HCT116 (cell line): ENCODE measurements at regions not wholly inside any gene's neighbourhood (a gene's known extent, or its start where the extent isn't known, plus 50 kb on each side); places are given as distances from the start of the nearest gene placed in this dataset.

Experiments used
- ATAC-seq: fragments of 200-7000 bp; cut with Tn5 transposase; 2 replicates; pipeline ENCODE4 v1.9.1; 2020; ENCODE audit warnings: mild to moderate bottlenecking, moderate library complexity
- BruUV-seq: library from RNA; stranded (reverse); fragments of 400-500 nt; replicated peaks from 2 replicates; lab custom pipeline; 2021; lab: Mats Ljungman, UMichigan
- CTCF ChIA-PET: fragments of 300-600 bp; sonication (Branson Sonifier 250); formaldehyde crosslinking; loops from one replicate; lab custom pipeline; 2021; ENCODE audit warnings: antibody characterized with exemption; lab: Charles Lee
- POLR2A ChIA-PET: fragments of 300-600, 350-600 bp; sonication (Branson Sonifier 250); formaldehyde crosslinking; loops from one replicate; lab custom pipeline; 2021; ENCODE audit warnings: antibody characterized with exemption; lab: Charles Lee
- RAD21 ChIA-PET, 2 experiments: fragments of 300-600 bp; sonication (Branson Sonifier 250); formaldehyde crosslinking; loops; one replicate each; lab custom pipeline; 2023; ENCODE audit warnings: low total read pairs in 2 of 2; ENCODE audit not compliant: uncharacterized antibody in 2 of 2, unreplicated experiment in 2 of 2, low non-redundant PET in 1 of 2; lab: Charles Lee
- DNase-seq: peaks from one replicate; pipeline ENCODE4 v3.0.0-alpha.2; 2010; ENCODE audit warnings: low read depth, low spot score
- H2AFZ ChIP-seq: fragments of 200-600 bp; shearing (Covaris generic), sonication (generic); 2 replicates; pipeline ENCODE4 v1.6.1; 2017; ENCODE audit warnings: low read depth, mixed run types, mixed read lengths, antibody characterized with exemption, low read length; ENCODE audit not compliant: poor library complexity, severe bottlenecking
- H3K27ac ChIP-seq: 2 replicates; pipeline ENCODE4 v1.5.1; 2012; ENCODE audit warnings: low read depth, low read length
- H3K27me3 ChIP-seq: fragments of 200-600 bp; sonication (generic); 2 replicates; pipeline ENCODE4 v1.6.1; 2016; ENCODE audit warnings: mixed run types, low read length, mixed read lengths; ENCODE audit not compliant: insufficient read depth
- H3K36me3 ChIP-seq, 2 experiments: fragments of 200-500 bp in 1 of 2; fragments of 200-600 bp in 1 of 2; sonication (Bioruptor generic) in 1 of 2; sonication (generic) in 1 of 2; 2 replicates each; pipeline versions ENCODE4 v1.5.1 to v1.6.1; 2014 to 2016; ENCODE audit warnings: low read length in 2 of 2, inconsistent platforms in 1 of 2, mixed read lengths in 1 of 2, mixed run types in 1 of 2; ENCODE audit not compliant: insufficient read depth in 2 of 2, control insufficient read depth in 1 of 2
- H3K4me1 ChIP-seq, 2 experiments: fragments of 200-600 bp in 1 of 2; sonication (generic) in 1 of 2; 2 replicates each; pipeline versions ENCODE4 v1.5.1 to v1.6.1; 2012 to 2017; ENCODE audit warnings: low read length in 2 of 2, inconsistent platforms in 1 of 2, mild to moderate bottlenecking in 1 of 2, mixed read lengths in 1 of 2, mixed run types in 1 of 2, moderate library complexity in 1 of 2; ENCODE audit not compliant: insufficient read depth in 2 of 2, control insufficient read depth in 1 of 2
- H3K4me2 ChIP-seq: fragments of 200-600 bp; sonication (generic); 2 replicates; pipeline ENCODE4 v1.6.1; 2017; ENCODE audit warnings: mixed run types, low read length, mixed read lengths
- H3K4me3 ChIP-seq, 2 experiments: fragments of 200-600 bp in 1 of 2; sonication (generic) in 1 of 2; replicated peaks in 1 of 2; 2 replicates each; pipeline ENCODE4 v1.5.1; 2011 to 2016; ENCODE audit warnings: low read length in 2 of 2, control low read depth in 1 of 2, low read depth in 1 of 2, mild to moderate bottlenecking in 1 of 2, mixed read lengths in 1 of 2, mixed run types in 1 of 2
- H3K79me2 ChIP-seq: fragments of 200-600 bp; sonication (generic); 2 replicates; pipeline ENCODE4 v1.6.1; 2017; ENCODE audit warnings: mild to moderate bottlenecking, mixed run types, low read length, moderate library complexity, mixed read lengths; ENCODE audit not compliant: insufficient read depth
- H3K9ac ChIP-seq: fragments of 200-600 bp; sonication (generic); 2 replicates; pipeline ENCODE4 v1.6.1; 2016; ENCODE audit warnings: low read length, mixed read lengths
- H3K9me2 ChIP-seq: fragments of 200-600 bp; sonication (generic), shearing (Covaris generic); 2 replicates; pipeline ENCODE4 v1.6.1; 2017; ENCODE audit warnings: mixed run types, mild to moderate bottlenecking, moderate library complexity; ENCODE audit not compliant: insufficient read depth
- H3K9me3 ChIP-seq, 2 experiments: fragments of 200-500 bp in 1 of 2; fragments of 200-600 bp in 1 of 2; sonication (Bioruptor generic) in 1 of 2; sonication (generic) in 1 of 2; 2 replicates each; pipeline ENCODE4 v1.6.1; 2014 to 2017; ENCODE audit warnings: low read length in 2 of 2, mixed read lengths in 2 of 2, inconsistent platforms in 1 of 2, low read depth in 1 of 2, mild to moderate bottlenecking in 1 of 2, mixed run types in 1 of 2, moderate library complexity in 1 of 2; ENCODE audit not compliant: control insufficient read depth in 1 of 2, insufficient read depth in 1 of 2
- H4K20me1 ChIP-seq: fragments of 200-600 bp; sonication (generic), shearing (Covaris generic); 2 replicates; pipeline ENCODE4 v1.6.1; 2017; ENCODE audit warnings: mixed run types, mild to moderate bottlenecking, moderate library complexity; ENCODE audit not compliant: insufficient read depth
- EGR1 ChIP-seq: IDR thresholded peaks from 2 replicates; pipeline ENCODE4 v1.6.1; 2012; ENCODE audit warnings: low read depth
- ELF1 ChIP-seq: IDR thresholded peaks from 2 replicates; pipeline ENCODE4 v1.6.1; 2012; ENCODE audit warnings: low read depth, borderline replicate concordance
- EZH2phosphoT487 ChIP-seq: fragments of 200-600 bp; IDR thresholded peaks from 2 replicates; pipeline ENCODE4 v1.6.1; 2018; ENCODE audit warnings: antibody characterized with exemption, borderline replicate concordance
- MAX ChIP-seq: IDR thresholded peaks from 2 replicates; pipeline ENCODE4 v1.6.1; 2012
- POLR2AphosphoS5 ChIP-seq: IDR thresholded peaks from 2 replicates; pipeline ENCODE4 v1.6.1; 2011; ENCODE audit warnings: mild to moderate bottlenecking, low read depth, low read length, moderate library complexity
- SIN3A ChIP-seq: IDR thresholded peaks from 2 replicates; pipeline ENCODE4 v1.6.1; 2012; ENCODE audit warnings: low read depth
- SP1 ChIP-seq: IDR thresholded peaks from 2 replicates; pipeline ENCODE4 v1.6.1; 2012; ENCODE audit warnings: low read depth
- YY1 ChIP-seq: IDR thresholded peaks from 2 replicates; pipeline ENCODE4 v1.6.1; 2011; ENCODE audit warnings: low read length, low read depth, moderate library complexity, mild to moderate bottlenecking; ENCODE audit not compliant: insufficient replicate concordance; ENCODE audit errors: extremely low read depth
- ZFX ChIP-seq: fragments of 450-650 bp; IDR thresholded peaks from 2 replicates; pipeline ENCODE4 v1.6.1; 2017
- ZNF274 ChIP-seq: fragments of 200-500 bp; sonication (Bioruptor generic); IDR thresholded peaks from 2 replicates; pipeline ENCODE4 v1.6.1; 2014; ENCODE audit warnings: mild to moderate bottlenecking, low read depth, low read length, inconsistent platforms
- intact Hi-C: fragments of 100-400 bp; cut with micrococcal nuclease; formaldehyde crosslinking; loops from 2 replicates; pipeline ENCODE4 v1.10.0; 2022

DNA sequence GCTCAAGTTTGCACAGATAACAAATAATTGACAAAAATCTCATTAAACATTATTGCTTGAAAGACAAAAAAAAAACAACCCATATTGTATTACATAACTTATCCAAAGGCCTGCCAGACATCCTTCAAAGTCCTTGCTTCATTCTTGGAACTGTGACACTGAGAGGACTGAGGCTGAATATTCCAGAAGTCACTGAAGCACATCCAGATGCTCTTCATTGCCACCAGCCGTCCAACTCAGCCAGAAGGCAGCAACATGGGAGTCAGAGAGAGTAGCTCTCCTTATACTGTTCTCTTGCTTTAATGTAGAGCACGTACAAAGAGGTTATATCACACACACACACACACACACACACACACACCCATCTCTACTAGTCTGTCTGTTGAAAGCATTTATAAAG, 755.0 kb downstream of the LTN1 start:
- Histone ChIP-seq H4K20me1 (no peaks in the 10 kb centered on the region), H3K9ac (no peak overlapping the region)
- TF ChIP-seq ELF1 = no peak
- TF ChIP-seq POLR2AphosphoS5 = no peak
- TF ChIP-seq EZH2phosphoT487 = no peak
- TF ChIP-seq MAX = no peak
- no peak for TF ChIP-seq YY1
- no peak for TF ChIP-seq ZNF274
- no peak for TF ChIP-seq SP1
- TF ChIP-seq, all 23 proteins: peak for 0
- Histone ChIP-seq H3K36me3 (no peaks in the 10 kb centered on the region), H2AFZ (no peak overlapping the region), H3K27me3 (no peaks in the 10 kb centered on the region), H3K79me2 (no peaks in the 10 kb centered on the region), H3K4me3 (no peak overlapping the region), H3K9me2 (no peaks in the 10 kb centered on the region), H3K4me1 (no peaks in the 10 kb centered on the region), H3K4me2 (no peak overlapping the region), H3K9me3 (peaks cover 11 to 36% of the 10 kb centered on the region in 2 experiments; a peak in 2 of 4 replicates), H3K27ac (no peak overlapping the region)
- ChIA-PET RAD21 (no interaction called here), CTCF (no interaction called here), POLR2A (no interaction called here)
- no TSS peak for BruUV-seq
- ATAC-seq (no peak), DNase-seq (no peak)
- intact Hi-C loops = no loop called here

- ChIA-PET RAD21 (no interaction called here), CTCF (no interaction called here), POLR2A (no interaction called here)
- H3K9me3 ChIP-seq = peaks cover 0 to 16% of the 10 kb centered on the region in 2 experiments; a peak in 2 of 4 replicates
- H3K4me3 ChIP-seq = no peak overlapping the region
- no TSS peak for BruUV-seq
- H3K27me3 ChIP-seq = no peaks in the 10 kb centered on the region
- H3K9me2 ChIP-seq = no peaks in the 10 kb centered on the region
- H3K27ac ChIP-seq = no peak overlapping the region
- intact Hi-C loops = no loop called here
- H2AFZ ChIP-seq = no peak overlapping the region
- TF ChIP-seq EGR1 = no peak
- no peak for TF ChIP-seq ZFX
- TF ChIP-seq ELF1 = no peak
- TF ChIP-seq POLR2AphosphoS5 = no peak
- no peak for TF ChIP-seq SIN3A
- no peak overlapping the region for H3K9ac ChIP-seq
- H4K20me1 ChIP-seq = no peaks in the 10 kb centered on the region
- no peaks in the 10 kb centered on the region for H3K4me1 ChIP-seq
- no peaks in the 10 kb centered on the region for H3K36me3 ChIP-seq
- H3K4me2 ChIP-seq = no peak overlapping the region
- no peak for ATAC-seq
- DNase-seq = no peak
- no peaks in the 10 kb centered on the region for H3K79me2 ChIP-seq
Measured at GRCh38 chr21:28235169-28235895, 757.3 kb downstream of the LTN1 start.
